Effector memory CD8-positive, alpha-beta T cell (primary cell): ENCODE measurements at regions not wholly inside any gene's neighbourhood (a gene's known extent, or its start where the extent isn't known, plus 50 kb on each side); places are given as distances from the start of the nearest gene placed in this dataset.

Experiments used
- ATAC-seq: fragments of 150-1000 bp; cut with Tn5 transposase; replicated peaks from 2 replicates; pipeline ENCODE4 v1.10.0; 2021; ENCODE audit warnings: mild to moderate bottlenecking, moderate library complexity
- DNase-seq, 3 experiments: peaks; one replicate each; pipeline ENCODE4 v3.0.0; 2021
- H3K27ac Mint-ChIP-seq, 2 donors: one replicate each; pipeline ENCODE4 v1.8.0; 2022; ENCODE audit warnings: mild to moderate bottlenecking in 2 of 2, mixed read lengths in 2 of 2, moderate library complexity in 2 of 2
- H3K27me3 Mint-ChIP-seq, 2 donors: one replicate each; pipeline ENCODE4 v1.8.0; 2022; ENCODE audit warnings: mixed read lengths in 2 of 2
- H3K36me3 Mint-ChIP-seq: one replicate; pipeline ENCODE4 v1.8.0; 2022; ENCODE audit warnings: mild to moderate bottlenecking, moderate library complexity, mixed read lengths; ENCODE audit not compliant: insufficient read depth
- H3K4me1 Mint-ChIP-seq, 2 donors: one replicate each; pipeline ENCODE4 v1.8.0; 2022; ENCODE audit warnings: low read depth in 2 of 2, mixed read lengths in 2 of 2
- H3K4me3 Mint-ChIP-seq, 2 donors: one replicate each; pipeline ENCODE4 v1.8.0; 2022; ENCODE audit warnings: mild to moderate bottlenecking in 2 of 2, mixed read lengths in 2 of 2, moderate library complexity in 2 of 2
- H3K9me3 Mint-ChIP-seq, 2 donors: one replicate each; pipeline ENCODE4 v1.8.0; 2022; ENCODE audit warnings: mixed read lengths in 2 of 2

GRCh38 chr4:63831590-63832155, 577.6 kb downstream of the TECRL start:
- peaks cover 0 to 20% of the 10 kb centered on the region in 2 donors for H3K9me3 Mint-ChIP-seq
- no peak overlapping the region for H3K4me3 Mint-ChIP-seq
- H3K36me3 Mint-ChIP-seq, result no peaks in the 10 kb centered on the region
- DNase-seq (no peak), ATAC-seq (no peak)
- no peak overlapping the region for H3K27ac Mint-ChIP-seq
- no peaks in the 10 kb centered on the region for H3K27me3 Mint-ChIP-seq
- H3K4me1 Mint-ChIP-seq, result no peaks in the 10 kb centered on the region

- H3K36me3 Mint-ChIP-seq, result no peaks in the 10 kb centered on the region
- no peak overlapping the region for H3K4me3 Mint-ChIP-seq
- ATAC-seq (no peak), DNase-seq (no peak)
- no peaks in the 10 kb centered on the region for H3K4me1 Mint-ChIP-seq
- no peak overlapping the region for H3K27ac Mint-ChIP-seq
- peaks cover 19 to 22% of the 10 kb centered on the region in 2 donors for H3K9me3 Mint-ChIP-seq
- H3K27me3 Mint-ChIP-seq, result no peaks in the 10 kb centered on the region
Measured at GRCh38 chr4:63817196-63817865, 591.9 kb downstream of the TECRL start.

DNA sequence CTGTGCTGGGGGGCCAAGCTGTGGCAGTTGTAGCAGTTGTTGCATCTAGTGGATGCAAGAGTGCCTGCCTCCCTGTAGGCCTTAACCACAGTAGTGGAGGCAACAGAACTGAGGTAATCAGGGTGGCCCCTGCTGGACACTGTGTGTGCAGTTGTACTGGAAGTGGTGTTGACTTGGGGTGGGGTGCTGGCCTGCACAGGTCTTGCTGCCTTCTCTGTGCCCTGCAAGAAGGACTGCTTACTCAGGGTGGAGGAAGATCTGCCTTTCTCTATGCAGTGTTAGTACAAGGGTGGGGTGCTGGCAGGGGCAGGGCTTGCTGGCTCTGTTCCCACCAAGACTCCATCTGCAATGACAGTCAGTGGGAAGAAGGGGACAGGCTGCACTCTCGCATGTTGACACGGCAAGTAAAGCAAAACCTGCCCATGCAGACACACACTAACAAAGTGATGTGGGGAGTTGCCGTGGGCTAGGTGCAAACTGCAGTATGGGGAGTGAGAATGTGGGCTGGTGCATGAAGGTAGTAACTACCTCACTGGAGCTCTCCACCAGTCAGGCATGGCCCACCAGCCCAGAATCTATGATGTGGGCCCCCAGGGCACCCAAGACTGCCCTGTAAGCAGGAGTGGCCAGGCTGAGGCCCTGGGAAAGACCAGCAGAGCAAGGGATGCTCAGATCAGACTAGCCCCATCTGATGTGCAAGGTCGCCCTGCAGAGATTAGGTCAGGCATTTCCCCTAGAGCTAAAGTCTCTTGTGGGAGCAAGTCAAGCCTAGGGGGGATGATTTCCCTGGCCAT, 594.9 kb downstream of the TECRL start:
- H3K27ac Mint-ChIP-seq, result no peak overlapping the region
- ATAC-seq (no peak), DNase-seq (no peak)
- H3K36me3 Mint-ChIP-seq, result no peaks in the 10 kb centered on the region
- no peaks in the 10 kb centered on the region for H3K4me1 Mint-ChIP-seq
- peaks cover 15 to 21% of the 10 kb centered on the region in 2 donors for H3K9me3 Mint-ChIP-seq
- H3K4me3 Mint-ChIP-seq, result no peak overlapping the region
- no peaks in the 10 kb centered on the region for H3K27me3 Mint-ChIP-seq

- Mint-ChIP-seq H3K4me3 (no peak overlapping the region), H3K4me1 (no peaks in the 10 kb centered on the region), H3K9me3 (peaks cover 0 to 10% of the 10 kb centered on the region in 2 donors), H3K36me3 (no peaks in the 10 kb centered on the region), H3K27me3 (no peaks in the 10 kb centered on the region), H3K27ac (no peak overlapping the region)
- no peak for DNase-seq
- ATAC-seq, result no peak
Measured at GRCh38 chr4:63799166-63799565, 610.1 kb downstream of the TECRL start.

GRCh38 chr4:63795301-63795700, 613.9 kb downstream of the TECRL start:
- no peaks in the 10 kb centered on the region for H3K4me1 Mint-ChIP-seq

GRCh38 chr4:63790377-63790776, 618.9 kb downstream of the TECRL start:
- H3K27ac Mint-ChIP-seq, result no peak overlapping the region

More at GRCh38 chr4:63795301-63795700, 613.9 kb downstream of the TECRL start:
- Mint-ChIP-seq H3K27me3 (no peaks in the 10 kb centered on the region), H3K4me3 (no peak overlapping the region), H3K36me3 (no peaks in the 10 kb centered on the region), H3K9me3 (peaks cover 10% of the 10 kb centered on the region in 2 donors), H3K27ac (no peak overlapping the region)
- DNase-seq, result no peak
- ATAC-seq, result no peak

DNA sequence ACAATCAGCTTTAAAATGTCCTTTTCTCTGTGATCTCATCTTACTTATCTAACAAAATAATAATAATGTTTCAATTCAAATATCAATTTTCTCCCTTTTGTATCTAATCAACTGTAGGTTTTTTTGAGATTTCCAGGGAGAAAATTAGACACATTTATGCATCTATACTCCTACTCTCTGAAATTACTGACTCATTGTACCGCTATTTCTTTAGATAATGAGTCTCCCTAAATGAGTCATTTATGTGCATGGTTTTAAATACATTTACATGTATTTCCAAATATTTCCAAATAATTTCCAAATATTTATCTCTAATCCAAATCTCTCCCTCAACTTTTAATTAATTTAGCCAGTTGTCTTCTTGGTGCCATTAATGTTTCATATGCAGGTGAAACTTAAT, 621.0 kb downstream of the TECRL start:
- Mint-ChIP-seq H3K27me3 (no peaks in the 10 kb centered on the region), H3K4me1 (no peaks in the 10 kb centered on the region), H3K27ac (no peak overlapping the region), H3K4me3 (no peak overlapping the region), H3K36me3 (no peaks in the 10 kb centered on the region), H3K9me3 (peaks cover 12 to 29% of the 10 kb centered on the region in 2 donors)
- ATAC-seq, result no peak
- no peak for DNase-seq

More at GRCh38 chr4:63790377-63790776, 618.9 kb downstream of the TECRL start:
- ATAC-seq (no peak), DNase-seq (no peak)
- Mint-ChIP-seq H3K9me3 (peaks cover 14 to 29% of the 10 kb centered on the region in 2 donors), H3K4me3 (no peak overlapping the region), H3K4me1 (no peaks in the 10 kb centered on the region), H3K27me3 (no peaks in the 10 kb centered on the region), H3K36me3 (no peaks in the 10 kb centered on the region)

DNA sequence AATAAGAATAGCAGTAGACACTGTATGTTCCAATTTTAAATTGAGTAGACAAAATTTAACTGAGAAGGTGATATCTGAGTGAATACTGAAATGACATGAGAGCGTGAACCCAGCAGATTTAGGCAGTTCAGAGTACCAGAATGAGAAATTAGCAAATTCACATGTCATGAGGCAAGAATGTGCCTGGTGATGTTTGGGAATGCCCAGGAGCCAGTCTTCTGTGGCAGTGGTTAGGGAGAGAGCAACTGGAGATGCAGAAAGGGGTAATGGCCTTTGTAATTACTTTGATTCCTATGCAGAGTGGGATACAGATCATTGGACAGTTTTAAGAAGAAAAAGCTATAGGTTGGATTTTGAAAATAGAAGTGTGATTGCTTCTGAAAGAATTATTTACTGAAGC, 621.9 kb downstream of the TECRL start:
- no peak overlapping the region for H3K27ac Mint-ChIP-seq
- no peak overlapping the region for H3K4me3 Mint-ChIP-seq
- ATAC-seq (no peak), DNase-seq (no peak)
- no peaks in the 10 kb centered on the region for H3K36me3 Mint-ChIP-seq
- H3K27me3 Mint-ChIP-seq, result no peaks in the 10 kb centered on the region
- H3K4me1 Mint-ChIP-seq, result no peaks in the 10 kb centered on the region
- peaks cover 12 to 27% of the 10 kb centered on the region in 2 donors for H3K9me3 Mint-ChIP-seq

DNA sequence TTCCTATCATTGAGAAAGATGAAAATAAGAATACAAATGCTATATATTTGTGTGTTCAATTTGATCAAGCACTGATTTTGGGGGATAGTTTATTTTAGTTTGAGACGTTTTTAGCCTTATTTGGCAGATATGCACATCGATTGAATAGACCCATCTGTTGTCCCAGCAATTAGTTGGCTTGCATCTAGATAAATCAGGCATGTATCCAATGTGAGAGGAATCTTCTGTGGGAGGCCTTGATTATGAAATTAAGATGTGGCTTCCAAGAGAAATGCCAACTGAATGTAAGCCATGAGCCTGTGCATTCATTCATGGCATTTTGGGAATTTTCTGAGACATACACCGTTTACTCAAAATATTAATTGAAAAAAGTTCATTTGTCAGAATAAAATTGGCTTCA, 623.1 kb downstream of the TECRL start:
- Mint-ChIP-seq H3K27ac (no peak overlapping the region), H3K4me3 (no peak overlapping the region), H3K27me3 (no peaks in the 10 kb centered on the region), H3K36me3 (no peaks in the 10 kb centered on the region), H3K9me3 (peaks cover 9 to 19% of the 10 kb centered on the region in 2 donors), H3K4me1 (no peaks in the 10 kb centered on the region)
- no peak for DNase-seq
- ATAC-seq, result no peak

DNA sequence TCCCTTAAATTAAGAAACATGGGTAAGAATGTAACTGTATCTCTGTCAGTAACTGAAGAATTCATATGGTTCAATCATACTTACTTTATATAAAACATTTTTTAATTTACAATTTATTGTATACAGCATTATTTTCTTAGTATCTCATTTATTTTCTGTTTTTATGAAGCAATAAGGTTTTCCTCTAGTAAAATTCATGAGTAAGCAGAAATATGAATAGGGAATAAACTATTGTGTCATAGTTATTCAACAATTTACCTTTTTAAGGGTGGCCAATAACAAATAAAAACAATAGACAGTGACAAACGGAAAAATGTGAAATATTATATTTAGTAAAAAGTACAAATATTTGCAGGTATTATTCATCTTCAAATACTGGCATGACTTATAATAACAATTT, 624.4 kb downstream of the TECRL start:
- H3K4me3 Mint-ChIP-seq, result no peak overlapping the region
- peaks cover 9 to 19% of the 10 kb centered on the region in 2 donors for H3K9me3 Mint-ChIP-seq
- no peak for ATAC-seq

GRCh38 chr4:63777601-63778000, 631.6 kb downstream of the TECRL start:
- peaks cover 7 to 8% of the 10 kb centered on the region in 2 donors for H3K9me3 Mint-ChIP-seq
- H3K27me3 Mint-ChIP-seq, result no peaks in the 10 kb centered on the region
- ATAC-seq (no peak), DNase-seq (no peak)
- H3K27ac Mint-ChIP-seq, result peak overlapping the region in 1 of 2 donors; percentile 41
- peaks cover 3% of the 10 kb centered on the region for H3K36me3 Mint-ChIP-seq
- no peak overlapping the region for H3K4me3 Mint-ChIP-seq
- no peaks in the 10 kb centered on the region for H3K4me1 Mint-ChIP-seq

More for the DNA sequence above, 624.4 kb downstream of the TECRL start:
- Mint-ChIP-seq H3K27ac (no peak overlapping the region), H3K4me1 (no peaks in the 10 kb centered on the region), H3K36me3 (peaks cover 3% of the 10 kb centered on the region), H3K27me3 (no peaks in the 10 kb centered on the region)
- no peak for DNase-seq

DNA sequence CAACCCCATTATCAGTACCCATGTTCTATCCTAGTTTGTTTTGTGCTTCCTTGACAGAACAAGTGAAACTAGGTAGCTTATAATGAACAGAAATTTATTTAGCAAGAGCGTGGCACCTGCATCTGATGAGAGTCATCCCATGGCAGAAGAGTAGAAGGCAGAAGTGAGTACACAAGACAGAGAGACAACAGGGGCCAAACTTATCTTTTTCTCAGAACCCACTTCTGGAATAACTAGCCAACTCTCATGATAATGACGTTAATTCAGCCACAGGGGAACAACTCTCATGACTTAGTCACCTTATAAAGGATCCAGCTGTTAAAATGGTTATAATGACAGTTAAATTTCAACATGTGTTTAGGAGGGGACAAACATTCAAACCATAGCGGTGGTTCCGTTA, 644.9 kb downstream of the TECRL start:
- DNase-seq (no peak), ATAC-seq (no peak)
- Mint-ChIP-seq H3K36me3 (no peaks in the 10 kb centered on the region), H3K4me3 (no peak overlapping the region), H3K27ac (no peak overlapping the region), H3K4me1 (no peaks in the 10 kb centered on the region), H3K9me3 (peaks cover 8 to 15% of the 10 kb centered on the region in 2 donors), H3K27me3 (no peaks in the 10 kb centered on the region)

DNA sequence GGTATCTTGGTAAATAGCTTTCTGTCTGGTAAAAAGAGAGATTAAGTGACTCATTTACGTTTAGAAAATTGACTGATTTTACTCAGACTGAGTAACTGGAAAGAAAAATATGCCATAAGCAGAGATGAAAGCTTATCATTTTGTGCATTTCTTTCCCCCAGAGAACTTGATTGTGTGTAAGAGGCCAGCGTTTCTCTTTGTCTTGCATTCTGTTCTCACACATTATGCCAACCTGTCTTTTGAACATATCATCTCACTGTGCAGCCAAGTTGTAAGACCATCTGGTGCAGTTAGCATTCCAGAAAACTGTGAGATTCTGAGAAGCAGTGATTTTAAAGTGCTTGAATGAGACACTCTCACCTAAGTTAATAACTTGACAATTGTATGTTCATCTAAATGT, 651.3 kb downstream of the TECRL start:
- H3K27me3 Mint-ChIP-seq, result no peaks in the 10 kb centered on the region
- H3K4me1 Mint-ChIP-seq, result no peaks in the 10 kb centered on the region
- no peak overlapping the region for H3K4me3 Mint-ChIP-seq
- H3K27ac Mint-ChIP-seq, result no peak overlapping the region
- H3K9me3 Mint-ChIP-seq, result peaks cover 9 to 22% of the 10 kb centered on the region in 2 donors
- ATAC-seq, result no peak
- DNase-seq, result no peak
- no peaks in the 10 kb centered on the region for H3K36me3 Mint-ChIP-seq

DNA sequence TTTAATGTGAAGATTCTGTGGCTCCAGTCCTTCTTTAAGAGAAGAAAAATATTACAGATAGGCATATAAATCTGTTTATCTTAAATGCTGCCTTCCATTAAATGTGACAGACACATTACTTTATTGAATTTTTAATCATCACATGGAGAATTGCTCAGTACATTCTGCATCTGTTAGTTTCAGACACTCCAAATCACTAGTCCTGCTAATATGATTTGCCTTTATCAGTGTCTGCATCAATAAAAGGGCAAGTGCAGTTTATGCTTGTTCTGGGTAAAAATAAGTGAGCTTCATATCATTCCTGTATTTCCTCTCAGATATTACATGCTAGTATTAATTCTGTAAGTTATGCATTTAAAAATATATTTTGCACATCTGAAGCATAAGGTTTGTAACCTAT, 666.4 kb downstream of the TECRL start:
- H3K4me1 Mint-ChIP-seq, result no peaks in the 10 kb centered on the region
- H3K27me3 Mint-ChIP-seq, result no peaks in the 10 kb centered on the region
- no peaks in the 10 kb centered on the region for H3K36me3 Mint-ChIP-seq
- no peak overlapping the region for H3K4me3 Mint-ChIP-seq
- H3K9me3 Mint-ChIP-seq, result no peaks in the 10 kb centered on the region
- no peak for DNase-seq
- H3K27ac Mint-ChIP-seq, result no peak overlapping the region
- ATAC-seq, result no peak
